ENCODE measurements at regions not wholly inside any gene's neighbourhood (a gene's known extent, or its start where the extent isn't known, plus 50 kb on each side); places are given as distances from the start of the nearest gene placed in this dataset.

DNA sequence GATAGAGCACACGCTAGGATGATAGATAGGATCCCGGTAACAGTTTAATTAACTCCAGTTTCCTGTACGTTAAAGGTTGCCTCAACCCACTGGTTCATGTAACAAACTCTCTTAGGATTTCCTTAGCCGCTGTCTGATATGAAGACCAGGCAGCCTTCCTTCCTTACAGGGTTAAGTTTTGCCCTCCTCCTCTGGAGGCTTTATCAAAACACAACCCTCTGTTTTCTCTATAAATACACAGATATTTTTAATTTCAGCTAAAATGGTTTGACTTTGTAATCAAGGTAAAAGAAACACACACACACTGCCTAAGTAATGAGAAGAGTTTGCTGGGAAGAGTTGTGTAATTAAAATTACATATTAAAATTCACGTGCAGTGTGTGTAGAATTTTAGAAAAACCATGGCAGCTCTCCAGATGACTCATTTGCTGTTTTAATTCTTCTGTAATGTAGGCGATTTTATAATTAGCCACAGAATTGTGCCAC, 369.8 kb downstream of the CSNK1G3 start:
- DNase-seq (ENCODE audit: low spot score): peak; percentile 8

GRCh38 chr5:123880875-123881274, 368.9 kb downstream of the CSNK1G3 start:
- DNase-seq (ENCODE audit: low spot score): no peak

DNA sequence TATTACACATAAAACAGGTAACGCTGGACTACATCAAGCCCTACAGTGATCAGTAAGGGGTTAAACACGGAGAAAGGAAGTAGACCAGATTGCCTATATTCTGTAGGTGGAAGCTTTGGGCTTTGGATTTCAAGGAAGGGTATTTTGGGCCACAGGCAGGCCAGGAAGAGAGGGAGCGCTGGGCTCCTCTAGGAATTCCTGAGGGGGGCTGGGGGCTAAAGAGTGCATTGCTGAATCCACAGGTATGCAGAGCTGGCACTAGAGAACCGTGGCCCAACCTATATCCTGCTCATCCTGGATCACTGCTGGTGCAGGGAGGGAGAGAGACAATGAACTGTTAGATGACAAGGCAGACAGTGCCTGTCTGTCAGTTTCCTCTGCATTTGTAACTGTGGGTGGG, 367.1 kb downstream of the CSNK1G3 start:
- no peak for DNase-seq (ENCODE audit: low spot score)

- no peak for DNase-seq (ENCODE audit: low spot score)
Measured at GRCh38 chr5:123876276-123876790, 364.4 kb downstream of the CSNK1G3 start.

DNA sequence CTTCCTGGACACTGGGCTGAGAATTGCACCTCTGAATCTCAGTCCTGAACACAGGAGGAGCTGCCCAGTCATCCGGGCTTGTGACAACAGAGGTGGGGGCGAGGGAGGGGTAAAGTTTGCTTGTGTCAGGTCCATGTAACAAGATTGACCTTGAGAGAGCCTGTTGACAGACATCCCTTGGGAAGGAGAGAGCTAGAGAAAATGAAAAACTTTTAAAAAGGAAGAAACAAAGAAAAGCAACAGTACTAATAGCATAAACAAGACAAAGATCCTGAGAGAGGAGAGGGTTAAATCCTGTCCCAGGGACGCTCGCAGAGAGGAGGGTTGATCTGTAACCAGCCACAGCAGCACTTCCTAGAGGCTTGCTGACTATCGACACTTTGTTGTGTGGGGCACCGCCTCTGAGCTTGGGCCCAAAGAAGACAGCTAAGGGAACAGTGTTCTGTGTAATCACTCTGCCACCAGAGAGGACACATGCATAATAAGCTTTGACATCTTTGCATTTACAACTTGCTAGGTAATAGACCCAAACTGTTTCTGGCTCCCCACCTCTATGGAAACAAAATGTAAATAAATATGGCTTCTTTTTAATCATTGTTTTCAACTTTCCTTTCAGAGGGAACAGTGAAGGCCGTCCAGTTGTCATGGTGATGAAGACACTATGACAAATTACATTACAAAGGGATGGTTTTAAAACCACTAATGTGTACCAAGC, 363.7 kb downstream of the CSNK1G3 start:
- DNase-seq (ENCODE audit: low spot score): no peak

DNA sequence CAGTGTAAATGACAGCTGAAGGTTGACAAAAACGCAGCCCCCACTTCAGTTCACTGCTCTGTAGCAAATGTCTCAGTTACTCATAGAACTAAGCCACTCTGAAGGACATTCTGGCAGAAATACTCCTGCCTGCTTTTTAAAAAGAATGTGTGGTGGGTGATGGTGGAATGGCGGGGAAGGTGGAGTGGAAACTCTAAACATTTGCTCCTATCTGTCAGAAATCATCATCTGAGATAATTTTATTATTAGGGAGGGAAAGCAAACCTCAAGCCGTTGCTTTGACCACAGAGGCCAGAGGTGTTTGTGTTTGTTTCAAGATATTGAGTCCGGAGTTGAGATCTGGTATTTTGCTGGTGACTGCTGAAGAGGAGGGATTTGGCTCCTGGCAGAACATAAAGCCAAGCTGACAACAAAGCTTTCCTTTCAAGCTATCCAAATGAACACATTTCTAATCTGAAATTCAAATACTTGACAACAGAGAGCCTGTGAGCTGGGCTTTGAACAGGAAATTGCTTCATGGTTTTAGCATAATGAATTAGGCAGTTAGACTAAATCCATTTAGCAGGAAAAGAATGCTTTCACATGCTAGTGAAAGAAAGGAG, 362.7 kb downstream of the CSNK1G3 start:
- DNase-seq (ENCODE audit: low spot score): no peak

GRCh38 chr5:123873846-123874245, 361.9 kb downstream of the CSNK1G3 start:
- DNase-seq (ENCODE audit: low spot score): no peak

DNA sequence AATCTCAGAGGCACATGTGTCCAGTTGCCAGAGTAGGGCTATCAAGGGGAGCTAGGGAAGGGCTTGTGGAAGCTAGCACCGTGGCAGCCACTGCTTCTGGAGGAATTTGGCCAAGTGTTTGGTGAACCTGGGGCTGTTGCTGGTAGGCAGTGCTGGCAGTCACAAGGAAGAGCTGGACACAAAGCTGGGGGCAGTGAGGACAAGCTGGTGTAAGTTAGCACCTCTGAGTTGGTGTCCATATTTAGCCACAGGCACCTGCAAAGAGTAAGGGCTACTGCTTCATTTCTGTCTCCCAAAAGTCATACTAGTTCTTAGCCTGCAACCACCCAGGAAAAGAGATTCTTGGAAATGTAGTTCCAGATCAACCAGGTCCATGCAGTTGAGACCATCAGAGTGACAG, 359.4 kb downstream of the CSNK1G3 start:
- DNase-seq (ENCODE audit: low spot score): no peak

DNA sequence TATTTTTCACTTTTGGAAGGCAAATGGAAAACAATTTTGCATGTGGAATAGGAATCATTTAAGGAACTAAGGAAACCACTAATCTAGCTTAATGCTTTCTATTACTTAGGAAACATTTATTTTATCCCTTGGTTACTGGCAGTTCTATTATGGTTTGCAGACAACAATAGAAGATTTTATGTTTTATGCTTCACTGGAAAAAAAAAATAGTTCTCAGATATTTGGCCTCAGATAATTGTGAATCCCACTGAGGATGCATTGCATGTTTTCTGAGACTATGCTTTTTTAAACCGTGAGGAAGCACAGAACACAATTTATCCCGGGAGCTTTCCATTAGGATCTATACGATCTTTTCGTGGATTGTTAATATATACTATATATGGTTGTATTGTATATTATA, 356.9 kb downstream of the CSNK1G3 start:
- DNase-seq (ENCODE audit: low spot score): no peak

GRCh38 chr5:123868267-123868666, 356.3 kb downstream of the CSNK1G3 start:
- DNase-seq (ENCODE audit: low spot score): no peak

DNA sequence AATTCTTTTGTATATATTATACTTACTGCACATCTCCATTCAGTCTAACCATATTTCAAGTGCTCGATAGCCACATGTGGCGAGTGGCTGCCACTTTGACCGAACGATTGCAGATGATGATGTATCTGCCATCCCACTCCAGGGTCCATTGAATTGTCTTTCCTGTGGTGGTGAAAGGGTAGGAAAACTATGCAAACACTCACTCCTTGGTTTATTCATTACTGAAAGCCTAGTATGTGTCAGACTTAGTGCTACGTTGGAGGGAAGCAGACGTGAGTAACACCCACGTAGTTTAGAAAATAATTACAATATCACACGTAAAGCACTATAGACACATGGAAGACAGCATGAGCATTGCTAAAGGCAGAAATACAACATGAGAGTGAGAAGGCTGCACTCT, 353.7 kb downstream of the CSNK1G3 start:
- DNase-seq (ENCODE audit: low spot score): no peak

- no peak for DNase-seq (ENCODE audit: low spot score)
Measured at GRCh38 chr5:123864578-123864977, 352.6 kb downstream of the CSNK1G3 start.

DNA sequence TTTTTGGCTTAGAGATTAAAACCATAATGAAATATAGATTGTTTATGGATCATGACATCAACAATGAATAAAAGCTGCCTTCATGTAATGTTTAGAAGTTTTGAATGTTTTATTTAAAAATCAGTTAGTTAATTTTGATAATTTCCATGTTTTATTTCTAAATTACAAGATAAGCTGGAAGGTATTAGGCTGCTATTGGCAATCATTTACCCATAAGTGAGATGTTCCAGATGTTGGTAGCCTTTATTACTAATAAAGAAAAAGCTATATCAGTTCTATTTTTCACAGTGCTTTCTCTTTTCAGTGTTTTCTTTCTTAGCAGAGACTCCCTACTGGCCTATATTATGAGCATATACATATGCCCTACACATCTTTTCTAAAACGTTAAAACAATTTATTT, 347.0 kb downstream of the CSNK1G3 start:
- no peak for DNase-seq (ENCODE audit: low spot score)

DNA sequence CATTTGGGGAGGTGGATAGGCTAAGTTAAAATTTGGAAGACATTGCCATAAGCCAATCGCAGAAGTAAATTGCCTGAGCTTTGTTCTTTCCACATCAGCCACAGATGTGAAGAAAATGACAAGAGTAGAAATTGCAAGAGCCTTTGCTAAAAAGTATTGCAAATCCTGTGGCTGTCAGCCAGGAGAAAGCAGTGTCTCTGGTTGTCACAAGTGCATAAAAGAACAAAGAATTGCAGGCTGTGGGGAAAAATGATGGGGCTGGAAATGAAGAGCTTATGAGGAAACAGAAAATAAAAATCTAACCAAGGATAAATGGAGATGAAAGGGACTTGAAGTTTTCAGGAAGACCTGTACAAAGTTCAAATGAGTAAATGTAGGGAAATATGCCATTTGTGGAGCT, 344.8 kb downstream of the CSNK1G3 start:
- no peak for DNase-seq (ENCODE audit: low spot score)

DNA sequence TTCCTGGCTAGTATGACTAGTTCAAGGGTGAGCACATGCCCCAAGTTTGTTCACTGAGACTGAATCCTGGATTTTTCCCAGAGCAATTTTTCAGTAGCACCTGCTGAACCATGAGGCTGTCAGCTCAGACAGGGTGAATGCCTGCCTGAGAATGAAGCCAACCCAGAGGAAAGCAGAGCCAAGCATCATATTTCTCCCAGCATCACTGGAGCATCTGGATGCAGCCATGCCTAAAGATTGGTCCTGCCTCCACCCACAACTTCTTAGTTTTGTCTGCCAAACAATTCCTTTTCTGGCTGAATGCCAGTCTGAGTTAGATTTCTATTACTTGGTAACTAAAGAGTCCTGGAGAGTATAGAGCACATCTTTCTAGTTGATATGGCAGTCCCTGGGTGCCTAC, 343.6 kb downstream of the CSNK1G3 start:
- no peak for DNase-seq (ENCODE audit: low spot score)

DNA sequence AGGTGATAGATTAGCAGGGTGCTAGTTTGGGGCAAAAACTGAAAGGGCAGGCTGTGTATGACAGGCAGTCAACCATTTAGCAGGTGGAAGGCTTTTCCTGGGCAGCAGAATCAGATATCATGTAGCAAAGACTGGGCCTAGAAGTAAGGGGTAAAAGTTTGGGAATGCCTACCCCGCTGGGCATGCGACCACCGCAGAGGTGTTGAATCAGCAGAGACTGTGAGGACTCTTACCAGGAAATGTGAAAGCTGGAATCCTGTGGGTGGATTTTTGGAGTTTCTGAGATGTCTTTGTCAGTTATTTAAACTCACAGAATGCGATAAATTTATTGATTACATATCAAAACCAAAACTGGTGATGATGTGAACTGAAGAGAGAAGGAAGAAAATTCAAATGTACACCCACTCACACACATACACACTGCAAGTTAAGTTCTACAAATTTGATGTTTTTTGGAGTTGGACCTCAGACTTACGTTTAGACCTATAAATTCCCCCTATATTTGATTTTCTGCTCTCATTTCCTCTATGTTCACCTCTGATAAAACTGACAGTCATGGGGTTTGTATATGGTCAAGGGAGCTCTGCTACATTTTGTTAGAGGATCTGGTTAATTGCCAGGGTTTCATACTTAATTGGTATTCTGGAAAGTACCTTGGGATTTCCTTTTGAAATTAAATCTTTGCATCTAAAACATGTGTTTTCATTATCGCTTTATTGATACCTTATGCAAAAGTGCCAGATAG, 333.6 kb downstream of the CSNK1G3 start:
- no peak for DNase-seq (ENCODE audit: low spot score)

GRCh38 chr5:123844873-123845272, 332.9 kb downstream of the CSNK1G3 start:
- no peak for DNase-seq (ENCODE audit: low spot score)

DNA sequence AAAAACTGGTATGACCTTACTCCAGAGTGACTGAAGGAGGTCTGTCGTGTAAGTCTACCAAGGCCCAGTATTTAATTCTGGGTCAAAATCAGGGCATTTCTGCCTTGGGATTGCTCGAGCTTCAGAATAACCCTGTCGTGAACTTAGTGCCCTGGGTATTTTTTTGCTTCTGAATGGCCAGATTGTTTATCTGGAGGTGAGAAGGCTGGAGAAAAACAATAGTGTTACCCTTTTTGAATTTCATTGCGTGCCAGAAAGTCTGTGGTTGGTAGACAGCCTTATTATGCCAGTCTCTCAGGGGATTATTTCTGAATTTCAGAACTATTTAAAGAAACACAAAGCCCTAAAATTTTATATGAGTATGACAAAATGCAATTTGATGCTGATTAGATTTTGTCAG, 323.4 kb downstream of the CSNK1G3 start:
- DNase-seq (ENCODE audit: low spot score): no peak

DNA sequence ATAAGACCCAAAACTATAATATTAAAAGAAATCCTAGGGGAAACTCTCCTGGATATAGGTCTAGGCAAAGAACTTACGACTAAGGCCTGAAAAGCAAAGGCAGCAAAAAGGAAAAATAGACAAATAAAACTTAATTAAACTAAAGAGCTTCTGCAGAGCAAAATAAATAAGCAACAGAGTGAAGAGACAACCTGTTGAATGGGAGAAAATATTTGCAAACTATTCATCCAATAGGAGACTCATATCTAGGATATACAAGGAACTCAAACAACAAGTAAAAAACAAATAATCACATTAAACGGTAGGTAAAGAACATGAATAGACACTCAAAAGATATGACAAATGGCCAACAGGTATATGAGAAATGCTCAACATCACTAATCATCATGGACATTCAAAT, 318.6 kb downstream of the CSNK1G3 start:
- no peak for DNase-seq (ENCODE audit: low spot score)

DNA sequence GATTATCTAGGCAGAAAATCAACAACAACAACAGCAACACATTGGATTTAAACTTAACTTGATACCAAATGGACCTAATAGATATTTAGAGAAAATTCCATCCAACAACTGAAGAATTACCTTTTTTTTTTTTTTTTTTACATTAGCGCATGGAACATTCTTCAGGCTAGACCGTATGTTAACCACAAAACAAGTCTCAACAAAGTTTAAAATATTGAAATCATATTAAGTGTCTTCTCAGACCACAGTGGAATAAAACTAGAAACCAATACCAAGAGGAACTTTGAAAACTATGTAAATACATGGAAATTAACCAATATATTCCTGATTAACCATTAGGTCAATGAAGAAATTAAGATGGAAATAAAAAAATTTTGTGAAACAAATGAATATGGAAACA, 315.8 kb downstream of the CSNK1G3 start:
- DNase-seq (ENCODE audit: low spot score): no peak

DNA sequence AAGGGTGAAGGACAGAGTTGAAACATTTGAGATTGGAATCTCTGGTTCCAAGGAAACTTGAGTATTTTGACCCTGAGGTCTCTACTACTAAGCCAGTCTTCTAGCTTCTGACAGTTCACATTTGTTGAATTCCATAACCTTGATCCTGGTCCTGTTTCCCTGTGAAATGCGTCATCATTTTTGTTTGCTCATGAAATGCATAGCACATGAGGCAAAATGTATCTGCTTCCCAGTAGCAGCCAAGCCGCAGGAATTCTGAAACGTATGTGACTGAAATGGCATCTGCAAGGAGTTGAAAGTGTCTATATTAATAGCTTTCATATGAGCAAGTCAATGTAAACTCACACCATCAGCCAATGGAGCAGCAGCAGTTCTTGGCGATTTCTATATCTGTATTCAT, 307.9 kb downstream of the CSNK1G3 start:
- DNase-seq (ENCODE audit: low spot score): no peak

DNA sequence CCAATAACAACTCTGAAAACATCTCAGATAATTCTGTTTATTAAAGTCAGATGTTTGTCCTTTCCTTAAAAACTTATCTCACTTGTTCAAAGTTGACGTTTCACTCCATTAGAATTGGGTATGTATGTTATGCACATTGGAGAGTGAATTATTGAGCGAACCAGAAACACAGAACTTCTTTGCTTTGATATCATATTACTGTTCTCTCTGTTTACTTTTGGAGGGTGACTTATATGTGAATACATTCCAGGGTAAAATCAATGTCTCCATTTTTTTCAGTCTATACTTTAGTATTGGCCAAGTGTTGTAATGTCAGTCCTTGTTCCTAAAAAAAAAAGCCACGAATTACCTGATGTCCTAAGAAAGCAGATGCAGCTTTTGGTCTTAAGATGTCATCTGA, 307.4 kb downstream of the CSNK1G3 start:
- no peak for DNase-seq (ENCODE audit: low spot score)

GRCh38 chr5:123817267-123817666, 305.3 kb downstream of the CSNK1G3 start:
- DNase-seq (ENCODE audit: low spot score): no peak

Measured in A172 (cell line).